Fibroblast of pulmonary artery (primary cell): ENCODE measurements at regions not wholly inside any gene's neighbourhood (a gene's known extent, or its start where the extent isn't known, plus 50 kb on each side); places are given as distances from the start of the nearest gene placed in this dataset.

ENCODE experiments used
- DNase-seq: peaks from one replicate; pipeline ENCODE4 v3.0.0-alpha.2; 2010; ENCODE audit warnings: low read depth
- H3K4me3 ChIP-seq: replicated peaks from 2 replicates; pipeline ENCODE4 v1.5.1; 2011; ENCODE audit warnings: low read depth, mild to moderate bottlenecking, control low read depth, low read length, moderate library complexity
- TF ChIP-seq, protein P1 (sequence below): IDR thresholded peaks from 2 replicates; pipeline ENCODE4 v1.5.1; 2011; ENCODE audit warnings: mild to moderate bottlenecking, control low read depth, low read length, inconsistent platforms; ENCODE audit errors: missing control alignments

DNA sequence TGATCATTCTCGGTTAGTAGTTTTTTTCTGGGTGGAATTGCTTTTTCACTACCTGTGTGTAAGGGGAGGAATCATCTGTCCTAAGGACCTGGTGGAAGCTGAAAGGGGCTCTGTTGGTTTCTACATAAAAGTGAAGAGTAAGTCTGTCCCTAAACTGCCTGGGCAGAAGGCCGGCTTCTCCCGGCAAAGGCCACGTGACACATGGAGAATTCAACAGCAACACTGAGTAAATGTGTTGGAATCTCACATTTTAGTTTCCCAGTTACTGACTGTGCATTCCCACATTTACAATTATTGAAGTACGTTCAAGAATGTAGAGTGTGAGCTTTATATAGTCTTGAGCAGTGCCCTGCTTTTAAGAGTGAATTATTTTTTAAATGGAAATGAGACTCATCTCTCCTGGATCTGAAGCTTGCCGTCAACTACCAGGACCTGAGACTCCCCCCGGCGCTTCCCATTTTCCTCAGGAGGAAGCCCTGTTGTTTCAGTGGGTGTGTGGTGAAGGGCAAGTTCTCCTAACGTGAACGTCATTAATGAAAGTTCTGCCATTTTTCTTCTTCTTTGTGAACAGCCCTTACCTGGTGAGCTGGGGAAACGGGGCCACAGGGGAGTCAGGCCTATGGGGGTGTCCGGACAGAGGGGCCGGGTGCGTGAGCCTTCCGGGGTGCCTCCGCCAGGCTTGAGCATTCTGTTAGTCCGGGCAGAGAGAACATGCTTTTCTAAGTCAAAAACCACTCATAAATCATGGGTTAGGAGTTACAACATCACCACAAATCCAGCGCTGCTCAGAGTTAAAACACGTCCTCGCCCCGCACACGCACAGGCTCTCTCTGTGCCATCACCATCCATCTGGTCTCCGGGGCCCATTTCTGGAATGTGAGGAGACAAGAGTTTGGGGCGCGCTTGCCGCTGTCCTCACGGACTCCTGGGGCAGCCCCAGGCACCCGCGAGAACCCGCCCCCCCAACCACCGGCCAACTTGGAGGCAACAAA, 56.6 kb upstream of the SMOC2 start:
- H3K4me3 ChIP-seq: no peak overlapping the region
- DNase-seq: no peak
- TF ChIP-seq, protein P1, sequence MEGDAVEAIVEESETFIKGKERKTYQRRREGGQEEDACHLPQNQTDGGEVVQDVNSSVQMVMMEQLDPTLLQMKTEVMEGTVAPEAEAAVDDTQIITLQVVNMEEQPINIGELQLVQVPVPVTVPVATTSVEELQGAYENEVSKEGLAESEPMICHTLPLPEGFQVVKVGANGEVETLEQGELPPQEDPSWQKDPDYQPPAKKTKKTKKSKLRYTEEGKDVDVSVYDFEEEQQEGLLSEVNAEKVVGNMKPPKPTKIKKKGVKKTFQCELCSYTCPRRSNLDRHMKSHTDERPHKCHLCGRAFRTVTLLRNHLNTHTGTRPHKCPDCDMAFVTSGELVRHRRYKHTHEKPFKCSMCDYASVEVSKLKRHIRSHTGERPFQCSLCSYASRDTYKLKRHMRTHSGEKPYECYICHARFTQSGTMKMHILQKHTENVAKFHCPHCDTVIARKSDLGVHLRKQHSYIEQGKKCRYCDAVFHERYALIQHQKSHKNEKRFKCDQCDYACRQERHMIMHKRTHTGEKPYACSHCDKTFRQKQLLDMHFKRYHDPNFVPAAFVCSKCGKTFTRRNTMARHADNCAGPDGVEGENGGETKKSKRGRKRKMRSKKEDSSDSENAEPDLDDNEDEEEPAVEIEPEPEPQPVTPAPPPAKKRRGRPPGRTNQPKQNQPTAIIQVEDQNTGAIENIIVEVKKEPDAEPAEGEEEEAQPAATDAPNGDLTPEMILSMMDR: no peak

DNA sequence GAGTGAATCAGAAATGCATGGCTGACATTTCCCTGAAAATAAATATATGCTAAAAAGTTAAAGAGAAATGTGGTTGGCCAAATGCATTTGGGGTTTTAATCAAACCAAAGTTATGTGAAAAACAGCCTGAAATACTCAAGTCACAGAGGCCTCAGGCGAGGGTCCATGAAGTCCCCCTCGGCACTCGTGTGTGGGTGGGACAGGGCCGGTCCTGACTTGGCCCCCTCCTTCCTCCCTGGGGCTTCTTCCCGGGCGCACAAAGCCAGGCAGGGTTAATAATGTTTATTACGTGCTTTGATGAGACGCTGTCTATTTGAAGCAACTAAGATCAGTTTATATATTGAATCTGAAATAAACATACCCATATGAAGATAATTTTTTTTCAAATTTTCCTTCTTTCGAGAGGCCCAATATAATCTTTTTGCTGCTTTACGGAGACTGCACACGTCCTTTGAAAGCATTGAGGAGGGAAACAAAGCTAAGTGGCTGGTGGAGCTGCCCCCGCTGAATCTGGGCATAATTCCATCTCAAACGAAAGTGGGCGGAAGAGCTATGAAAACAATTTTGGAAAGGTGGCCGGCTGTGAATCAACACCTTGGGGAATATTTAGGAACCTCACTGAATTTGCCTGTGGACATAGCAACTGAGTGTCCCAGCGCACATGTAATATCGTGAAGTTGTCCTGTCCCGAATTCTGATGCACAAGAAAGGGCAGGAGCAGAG, 55.8 kb upstream of the SMOC2 start:
- H3K4me3 ChIP-seq: no peak overlapping the region
- TF ChIP-seq, protein P1: no peak
- peak; percentile 1 for DNase-seq

DNA sequence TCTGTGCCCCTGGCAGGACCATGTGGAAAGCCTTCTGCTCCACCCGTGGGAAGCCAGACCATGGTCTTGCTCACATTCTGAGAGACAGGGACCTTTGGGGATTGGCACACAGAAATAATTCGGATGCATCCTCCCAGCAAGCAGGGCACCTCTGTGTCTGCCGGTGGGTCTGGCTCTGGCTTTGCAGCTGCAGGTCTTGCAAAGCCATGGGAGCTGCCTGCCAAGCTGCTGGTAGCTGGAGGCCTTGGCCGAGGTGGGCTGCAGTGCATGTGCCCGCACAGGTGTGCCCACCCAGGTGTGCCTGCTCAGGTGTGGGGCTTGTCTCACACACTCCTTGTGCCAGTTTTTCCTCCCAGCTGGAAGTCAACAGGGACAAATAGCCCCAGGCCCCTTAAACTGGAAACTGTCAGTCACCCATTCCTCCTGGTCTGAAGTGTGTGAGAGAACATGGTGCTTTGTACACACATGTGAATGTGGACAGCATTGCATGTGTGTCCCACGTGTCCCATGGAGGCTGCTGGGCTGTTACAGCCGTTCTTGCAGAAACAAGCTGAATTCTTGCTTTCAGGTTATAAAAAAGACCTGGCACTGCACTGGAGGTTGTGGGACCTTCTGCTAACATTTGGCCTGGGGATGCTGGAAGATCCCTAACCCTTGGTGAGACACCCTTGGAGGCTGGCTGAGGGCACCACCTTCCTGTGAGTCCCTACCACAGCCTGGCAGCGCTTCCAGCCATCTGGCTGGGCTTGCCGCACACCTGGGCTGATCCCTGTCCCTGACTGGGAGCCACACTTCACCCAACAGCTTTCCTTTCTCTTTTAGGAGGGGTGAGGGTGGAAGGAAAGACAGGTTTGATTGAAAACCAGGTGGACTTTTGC, 54.9 kb upstream of the SMOC2 start:
- TF ChIP-seq, protein P1: no peak
- DNase-seq: no peak
- no peak overlapping the region for H3K4me3 ChIP-seq

DNA sequence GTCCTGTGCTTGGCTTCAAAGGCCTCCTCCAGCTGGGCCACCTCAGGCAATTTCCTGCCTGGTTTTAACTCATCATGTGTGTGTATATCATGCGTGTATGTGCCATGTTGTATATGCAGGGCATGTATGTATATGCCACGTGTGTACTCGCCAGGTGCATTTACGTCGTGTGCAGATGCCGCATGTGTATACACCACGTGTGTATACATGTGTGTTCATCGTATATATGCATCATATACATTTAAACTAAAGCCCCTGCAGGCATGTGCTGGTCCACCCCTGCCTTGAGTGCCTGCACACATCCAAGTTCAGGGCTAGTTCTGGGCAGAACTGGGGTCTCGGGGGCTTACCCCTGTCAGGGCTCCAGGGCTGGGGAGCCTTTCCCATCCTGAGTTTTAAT, 54.0 kb upstream of the SMOC2 start:
- TF ChIP-seq, protein P1: no peak
- DNase-seq: no peak
- no peak overlapping the region for H3K4me3 ChIP-seq

DNA sequence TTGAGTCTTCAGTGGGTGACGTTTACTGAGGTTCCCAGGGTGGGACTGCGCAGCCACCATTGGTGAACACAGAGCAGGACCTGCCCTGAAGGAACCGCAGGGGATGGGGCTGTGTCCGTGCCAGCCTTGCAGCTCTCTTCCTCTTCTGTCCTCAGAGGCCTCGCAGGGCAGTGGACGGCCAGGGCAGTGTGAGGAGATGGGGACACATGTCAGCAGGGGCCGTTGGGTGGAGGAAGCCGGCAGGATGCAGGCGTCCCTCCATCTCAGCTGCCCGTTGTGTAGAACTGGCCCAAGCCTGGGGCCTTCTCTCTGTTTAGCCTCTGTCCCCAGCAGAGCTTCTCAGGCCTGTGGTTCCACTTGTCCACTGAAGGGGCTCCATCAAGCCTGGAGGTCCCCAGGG, 53.6 kb upstream of the SMOC2 start:
- DNase-seq: no peak
- TF ChIP-seq, protein P1: no peak
- H3K4me3 ChIP-seq: no peak overlapping the region

DNA sequence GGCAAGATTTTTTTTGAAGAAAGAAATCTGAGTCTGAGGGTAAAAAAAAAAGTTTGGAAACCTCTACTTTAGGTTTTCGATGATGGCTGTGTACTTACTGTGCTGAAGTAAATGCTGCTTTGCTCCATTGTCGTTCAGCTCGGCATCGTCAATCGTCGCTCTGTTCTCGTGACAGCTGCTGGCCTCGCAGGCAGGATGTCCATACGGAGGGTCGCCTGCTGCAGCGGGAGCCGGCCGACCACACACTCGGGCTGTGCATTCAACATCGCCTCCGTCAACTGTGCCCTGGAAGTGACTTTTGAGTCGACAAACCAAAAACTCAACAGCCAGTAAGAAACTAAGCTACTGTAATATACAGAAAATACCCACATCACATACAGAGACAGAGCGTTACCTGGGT, 53.1 kb upstream of the SMOC2 start:
- no peak overlapping the region for H3K4me3 ChIP-seq
- no peak for DNase-seq
- TF ChIP-seq, protein P1: no peak
